PFSK-1 (cell line): ENCODE measurements at regions not wholly inside any gene's neighbourhood (a gene's known extent, or its start where the extent isn't known, plus 50 kb on each side); places are given as distances from the start of the nearest gene placed in this dataset.

Experiments used
- FOXP2 ChIP-seq: optimal IDR thresholded peaks from 2 replicates; pipeline ENCODE3; 2011; ENCODE audit warnings: borderline replicate concordance, control low read depth, inconsistent platforms; ENCODE audit not compliant: insufficient read depth; ENCODE audit errors: extremely low read length, extremely low read depth
- POLR2AphosphoS5 ChIP-seq: IDR thresholded peaks from 2 replicates; pipeline ENCODE4 v1.6.1; 2012; ENCODE audit warnings: low read depth, mild to moderate bottlenecking, control low read depth, low read length, moderate library complexity
- REST ChIP-seq, 2 experiments: IDR thresholded peaks; 2 replicates each; pipeline versions ENCODE4 v1.6.1 to v1.8.0; 2011 to 2012; ENCODE audit warnings: low read depth in 2 of 2, low read length in 2 of 2, control low read depth in 1 of 2, inconsistent platforms in 1 of 2, mild to moderate bottlenecking in 1 of 2, moderate library complexity in 1 of 2; ENCODE audit not compliant: insufficient read depth in 1 of 2
- SIN3A ChIP-seq: IDR thresholded peaks from 2 replicates; pipeline ENCODE4 v1.6.1; 2012; ENCODE audit warnings: mild to moderate bottlenecking, low read length, moderate library complexity, borderline replicate concordance; ENCODE audit not compliant: insufficient read depth
- TAF1 ChIP-seq: IDR thresholded peaks from 2 replicates; pipeline ENCODE4 v1.6.1; 2012; ENCODE audit warnings: low read length, control low read depth, borderline replicate concordance; ENCODE audit not compliant: insufficient read depth

DNA sequence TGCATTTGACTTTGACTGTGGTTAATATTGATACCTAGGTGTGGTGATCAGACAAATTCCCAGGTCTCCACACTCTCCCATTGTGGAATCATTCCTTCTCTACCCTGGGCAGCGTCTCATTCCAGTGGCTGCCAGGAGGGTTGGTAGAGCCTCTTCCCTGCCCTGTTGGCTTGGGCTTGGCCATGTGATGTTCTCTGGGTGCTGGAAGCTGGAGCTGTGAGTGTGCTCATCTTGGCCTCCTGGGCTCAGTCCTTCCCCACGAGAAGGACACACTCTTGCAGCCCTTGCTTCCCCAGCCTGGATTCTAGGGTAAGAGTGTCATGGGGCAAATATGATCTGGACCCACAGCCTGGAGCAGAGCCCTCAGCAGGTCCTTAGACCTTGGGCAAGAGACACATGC, 167.2 kb upstream of the IRX4 start:
- no peak for TF ChIP-seq SIN3A
- no peak for TF ChIP-seq FOXP2
- TF ChIP-seq POLR2AphosphoS5 = no peak
- no peak for TF ChIP-seq TAF1
- TF ChIP-seq REST (IDR thresholded peaks at IDR 0.05; ENCODE audit: insufficient read depth in 1 of 2, low read depth in 2 of 2, low read length in 2 of 2) = no peak
